Tibial nerve (tissue), 4 donors: ENCODE measurements at regions not wholly inside any gene's neighbourhood (a gene's known extent, or its start where the extent isn't known, plus 50 kb on each side); places are given as distances from the start of the nearest gene placed in this dataset.

Experiments
- EP300 ChIP-seq, 2 donors: sonication (generic); formaldehyde crosslinking; IDR thresholded peaks; one replicate each; pipeline ENCODE4 v1.6.1; 2017; ENCODE audit warnings: antibody characterized with exemption in 2 of 2, mild to moderate bottlenecking in 1 of 2
- POLR2A ChIP-seq, 2 donors: fragments of 450-650 bp; IDR thresholded peaks; one replicate each; pipeline ENCODE4 v1.6.1; 2017; ENCODE audit warnings: antibody characterized with exemption in 2 of 2, mild to moderate bottlenecking in 2 of 2, moderate library complexity in 2 of 2
- TF ChIP-seq, protein P1 (sequence below), 5 experiments: fragments of 200-600 bp in 3 of 5; fragments of 450-650 bp in 2 of 5; sonication (generic) in 3 of 5; IDR thresholded peaks; one replicate each; pipeline ENCODE4 v1.5.1; 2016 to 2019; ENCODE audit warnings: antibody characterized with exemption in 5 of 5, mild to moderate bottlenecking in 3 of 5, moderate library complexity in 2 of 5

DNA sequence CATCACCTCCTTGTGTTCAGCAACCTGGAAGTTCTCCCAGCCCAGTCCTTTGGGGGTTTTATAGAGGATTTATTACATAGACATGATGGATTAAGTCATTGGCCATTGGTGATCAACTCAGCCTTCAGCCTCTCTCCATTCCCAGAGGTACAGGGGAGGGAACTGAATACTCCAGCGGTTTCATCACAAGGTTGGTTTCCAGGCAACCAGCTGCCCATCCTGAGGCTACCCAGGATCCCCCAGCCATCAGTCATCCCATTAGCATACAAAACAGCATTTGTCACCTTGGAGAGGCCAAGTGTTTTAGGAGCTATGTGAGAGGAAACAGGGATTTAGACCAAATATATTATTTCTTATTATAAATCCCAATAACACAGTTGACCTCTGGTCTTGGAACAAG is 584.8 kb upstream of the NRP1 start:
- TF ChIP-seq, protein P1, sequence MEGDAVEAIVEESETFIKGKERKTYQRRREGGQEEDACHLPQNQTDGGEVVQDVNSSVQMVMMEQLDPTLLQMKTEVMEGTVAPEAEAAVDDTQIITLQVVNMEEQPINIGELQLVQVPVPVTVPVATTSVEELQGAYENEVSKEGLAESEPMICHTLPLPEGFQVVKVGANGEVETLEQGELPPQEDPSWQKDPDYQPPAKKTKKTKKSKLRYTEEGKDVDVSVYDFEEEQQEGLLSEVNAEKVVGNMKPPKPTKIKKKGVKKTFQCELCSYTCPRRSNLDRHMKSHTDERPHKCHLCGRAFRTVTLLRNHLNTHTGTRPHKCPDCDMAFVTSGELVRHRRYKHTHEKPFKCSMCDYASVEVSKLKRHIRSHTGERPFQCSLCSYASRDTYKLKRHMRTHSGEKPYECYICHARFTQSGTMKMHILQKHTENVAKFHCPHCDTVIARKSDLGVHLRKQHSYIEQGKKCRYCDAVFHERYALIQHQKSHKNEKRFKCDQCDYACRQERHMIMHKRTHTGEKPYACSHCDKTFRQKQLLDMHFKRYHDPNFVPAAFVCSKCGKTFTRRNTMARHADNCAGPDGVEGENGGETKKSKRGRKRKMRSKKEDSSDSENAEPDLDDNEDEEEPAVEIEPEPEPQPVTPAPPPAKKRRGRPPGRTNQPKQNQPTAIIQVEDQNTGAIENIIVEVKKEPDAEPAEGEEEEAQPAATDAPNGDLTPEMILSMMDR (IDR thresholded peaks at IDR 0.05): no peak
- no peak for TF ChIP-seq POLR2A (IDR thresholded peaks at IDR 0.05)
- TF ChIP-seq EP300 (IDR thresholded peaks at IDR 0.05): no peak
